ENCODE measurements at regions not wholly inside any gene's neighbourhood (a gene's known extent, or its start where the extent isn't known, plus 50 kb on each side); places are given as distances from the start of the nearest gene placed in this dataset.
A peak's percentile ranks its signal among the peaks of the same experiment; 100 is the strongest.

DNA sequence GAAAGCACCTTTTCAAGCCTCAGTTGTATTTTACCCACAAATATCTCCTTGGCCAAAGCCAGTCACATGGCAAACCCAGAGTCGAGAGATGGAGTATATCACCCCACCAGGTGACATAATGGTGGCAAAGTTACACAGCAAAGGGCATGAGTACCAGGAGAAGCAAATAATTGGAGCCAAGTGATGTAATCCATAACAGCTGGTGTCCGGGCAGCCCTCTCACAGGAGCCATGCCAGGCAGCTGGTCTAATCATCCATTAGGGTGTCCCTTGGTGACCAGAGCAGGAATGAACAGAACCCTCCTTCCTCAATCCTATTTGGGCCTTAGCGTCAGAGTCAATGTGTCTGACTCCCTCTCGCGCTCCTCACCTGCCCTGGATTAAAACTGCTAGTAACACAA lies 272.1 kb downstream of the LRFN2 start:
- no peak for DNase-seq (ENCODE audit: extremely low read depth, low read depth)
- H3K4me3 ChIP-seq (replicated peaks; ENCODE audit: low read depth, low read length): no peak overlapping the region
- TF ChIP-seq, protein P1, sequence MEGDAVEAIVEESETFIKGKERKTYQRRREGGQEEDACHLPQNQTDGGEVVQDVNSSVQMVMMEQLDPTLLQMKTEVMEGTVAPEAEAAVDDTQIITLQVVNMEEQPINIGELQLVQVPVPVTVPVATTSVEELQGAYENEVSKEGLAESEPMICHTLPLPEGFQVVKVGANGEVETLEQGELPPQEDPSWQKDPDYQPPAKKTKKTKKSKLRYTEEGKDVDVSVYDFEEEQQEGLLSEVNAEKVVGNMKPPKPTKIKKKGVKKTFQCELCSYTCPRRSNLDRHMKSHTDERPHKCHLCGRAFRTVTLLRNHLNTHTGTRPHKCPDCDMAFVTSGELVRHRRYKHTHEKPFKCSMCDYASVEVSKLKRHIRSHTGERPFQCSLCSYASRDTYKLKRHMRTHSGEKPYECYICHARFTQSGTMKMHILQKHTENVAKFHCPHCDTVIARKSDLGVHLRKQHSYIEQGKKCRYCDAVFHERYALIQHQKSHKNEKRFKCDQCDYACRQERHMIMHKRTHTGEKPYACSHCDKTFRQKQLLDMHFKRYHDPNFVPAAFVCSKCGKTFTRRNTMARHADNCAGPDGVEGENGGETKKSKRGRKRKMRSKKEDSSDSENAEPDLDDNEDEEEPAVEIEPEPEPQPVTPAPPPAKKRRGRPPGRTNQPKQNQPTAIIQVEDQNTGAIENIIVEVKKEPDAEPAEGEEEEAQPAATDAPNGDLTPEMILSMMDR (IDR thresholded peaks at IDR 0.05; ENCODE audit: low read depth, low read length, missing control alignments): no peak

GRCh38 chr6:40313582-40313981 lies 273.6 kb downstream of the LRFN2 start:
- TF ChIP-seq, protein P1 (IDR thresholded peaks at IDR 0.05; ENCODE audit: low read depth, low read length, missing control alignments): no peak
- DNase-seq (ENCODE audit: extremely low read depth, low read depth): no peak
- no peak overlapping the region for H3K4me3 ChIP-seq (replicated peaks; ENCODE audit: low read depth, low read length)

DNA sequence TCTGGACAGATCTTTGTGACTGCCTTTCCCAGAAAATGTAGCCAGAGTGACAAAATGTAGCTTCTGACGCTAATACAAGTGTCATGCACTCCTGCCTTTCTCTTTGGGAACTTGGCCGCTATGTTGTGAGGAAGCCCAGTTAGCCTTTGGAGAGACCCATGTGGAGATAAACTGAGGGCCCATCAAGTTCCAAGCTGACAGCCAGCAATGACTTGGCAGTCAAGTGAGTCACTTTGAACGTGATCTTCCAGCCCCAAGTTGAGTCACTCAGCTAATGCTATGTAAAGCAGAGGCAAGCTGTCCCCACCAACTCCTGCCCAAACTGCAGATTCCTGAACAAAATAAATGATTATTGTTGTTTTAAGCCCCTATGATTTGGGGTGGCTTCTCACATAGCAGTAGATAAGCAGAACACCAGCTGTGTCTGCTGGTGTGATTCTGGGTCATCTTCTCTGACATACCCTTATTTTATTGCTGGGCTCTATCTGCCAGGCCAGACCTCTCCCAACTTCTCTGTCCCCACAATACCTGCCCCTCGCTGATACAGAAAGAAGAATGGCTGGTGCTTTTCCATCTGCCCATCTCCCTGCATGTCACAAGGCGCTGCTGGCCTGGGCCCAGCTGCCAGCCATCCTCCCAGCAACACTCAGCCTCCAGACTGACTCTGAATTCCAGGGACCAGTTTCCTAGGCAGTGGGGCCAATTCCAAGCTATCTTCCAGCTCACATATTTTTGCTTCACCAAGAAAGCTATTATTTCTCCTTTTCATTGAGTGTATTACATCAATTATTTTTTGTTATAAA lies 274.8 kb downstream of the LRFN2 start:
- TF ChIP-seq, protein P1 (IDR thresholded peaks at IDR 0.05; ENCODE audit: low read depth, low read length, missing control alignments): no peak
- H3K4me3 ChIP-seq (replicated peaks; ENCODE audit: low read depth, low read length): no peak overlapping the region
- DNase-seq (ENCODE audit: extremely low read depth, low read depth): no peak

- no peak overlapping the region for H3K4me3 ChIP-seq (replicated peaks; ENCODE audit: low read depth, low read length)
- TF ChIP-seq, protein P1 (IDR thresholded peaks at IDR 0.05; ENCODE audit: low read depth, low read length, missing control alignments): peak; percentile 87
- DNase-seq (ENCODE audit: extremely low read depth, low read depth): peak; percentile 7
Observed at GRCh38 chr6:40308533-40309306, 278.4 kb downstream of the LRFN2 start.

- H3K4me3 ChIP-seq (replicated peaks; ENCODE audit: low read depth, low read length): no peak overlapping the region
- TF ChIP-seq, protein P1 (IDR thresholded peaks at IDR 0.05; ENCODE audit: low read depth, low read length, missing control alignments): no peak
- DNase-seq (ENCODE audit: extremely low read depth, low read depth): no peak
Observed at GRCh38 chr6:40307712-40308111, 279.5 kb downstream of the LRFN2 start.

GRCh38 chr6:40302856-40303454 lies 284.2 kb downstream of the LRFN2 start:
- TF ChIP-seq, protein P1 (IDR thresholded peaks at IDR 0.05; ENCODE audit: low read depth, low read length, missing control alignments): no peak
- DNase-seq (ENCODE audit: extremely low read depth, low read depth): no peak
- no peak overlapping the region for H3K4me3 ChIP-seq (replicated peaks; ENCODE audit: low read depth, low read length)

Measured in HFF-Myc (cell line).